KOPT-K1 (cell line): ENCODE measurements at regions not wholly inside any gene's neighbourhood (a gene's known extent, or its start where the extent isn't known, plus 50 kb on each side); places are given as distances from the start of the nearest gene placed in this dataset.
"Not testable (repeated sequence)": the region's sequence is repeated elsewhere in the genome, so short reads cannot be mapped to it uniquely, and the experiment has no call there.

ENCODE experiments used
- H3K27ac ChIP-seq: fragments of 200-600 bp; sonication (generic); 2 replicates; pipeline ENCODE4 v1.5.1; 2016; ENCODE audit warnings: antibody characterized with exemption, mild to moderate bottlenecking, low read depth, low read length; ENCODE audit not compliant: poor library complexity, severe bottlenecking
- H3K36me3 ChIP-seq: fragments of 200-600 bp; sonication (generic); 2 replicates; pipeline ENCODE4 v1.5.1; 2017; ENCODE audit warnings: antibody characterized with exemption, mild to moderate bottlenecking, low read length, moderate library complexity; ENCODE audit not compliant: insufficient read depth
- H3K9me3 ChIP-seq: fragments of 200-600 bp; sonication (generic); 2 replicates; pipeline ENCODE4 v1.5.1; 2017; ENCODE audit warnings: antibody characterized with exemption, low read length, mild to moderate bottlenecking; ENCODE audit not compliant: insufficient read depth, poor library complexity, severe bottlenecking

- not testable (repeated sequence) for H3K9me3 ChIP-seq, H3K36me3 ChIP-seq, H3K27ac ChIP-seq
Observed at GRCh38 chr1:223025190-223025734, 117.8 kb downstream of the TLR5 start.

DNA sequence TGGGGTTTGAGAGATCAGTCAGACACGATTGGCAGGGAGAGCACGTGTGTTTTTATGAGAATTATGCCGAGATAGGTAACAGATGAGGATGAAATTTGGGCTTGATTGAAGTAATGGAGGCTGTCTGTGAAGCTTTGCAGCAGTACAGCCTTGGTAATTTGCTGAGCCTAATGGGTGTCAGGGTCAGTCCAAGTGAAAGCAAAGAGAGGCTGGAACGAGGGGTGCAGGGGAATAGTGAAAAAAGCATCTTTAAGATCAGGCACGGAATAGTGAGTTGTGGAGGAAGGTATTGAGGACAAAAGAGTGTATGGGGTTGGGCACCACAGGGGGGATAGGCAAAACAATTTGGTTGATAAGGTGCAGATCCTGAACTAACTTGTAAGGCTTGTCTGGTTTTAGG lies 116.4 kb downstream of the TLR5 start:
- not testable (repeated sequence) for H3K9me3 ChIP-seq, H3K27ac ChIP-seq, H3K36me3 ChIP-seq

DNA sequence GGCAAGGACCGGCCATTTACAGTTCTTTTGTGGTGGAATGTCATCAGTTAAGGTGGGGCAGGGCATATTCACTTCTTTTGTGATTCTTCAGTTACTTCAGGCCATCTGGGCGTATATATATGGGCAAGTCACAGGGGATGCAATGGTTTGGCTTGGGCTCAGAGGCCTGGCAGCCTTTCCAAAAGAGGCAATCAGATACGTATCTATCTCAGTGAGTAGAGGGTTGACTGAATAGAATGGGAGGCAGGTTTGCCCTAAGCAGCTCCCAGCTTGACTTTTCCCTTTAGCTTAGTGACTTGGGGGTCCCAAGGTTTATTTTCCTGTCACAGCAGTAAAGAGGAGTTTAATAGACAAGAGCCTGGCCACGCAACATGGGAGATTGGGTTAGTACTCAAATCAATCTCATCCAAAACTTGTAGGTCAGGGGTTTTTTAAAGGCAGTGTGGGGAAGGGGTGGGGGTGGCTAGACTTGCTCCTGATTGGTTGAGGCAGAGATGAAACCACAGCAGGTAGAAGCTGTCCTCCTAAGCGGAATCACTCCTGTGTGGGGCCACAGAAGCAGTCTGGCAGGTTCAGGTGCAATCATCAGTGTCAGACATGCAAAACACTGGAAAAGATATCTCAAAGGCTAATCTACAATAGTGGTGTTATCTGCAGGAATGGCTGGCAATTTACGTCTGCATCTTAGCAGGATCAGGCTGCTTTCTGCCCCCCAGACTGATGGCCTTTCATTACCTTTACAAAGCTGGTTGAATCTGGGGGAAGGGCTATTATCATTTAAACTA lies 112.9 kb downstream of the TLR5 start:
- Histone ChIP-seq H3K36me3 (no peaks in the 10 kb centered on the region), H3K27ac (no peak overlapping the region), H3K9me3 (no peaks in the 10 kb centered on the region)

GRCh38 chr1:223030871-223031400 lies 112.1 kb downstream of the TLR5 start:
- H3K27ac ChIP-seq, result no peak overlapping the region

GRCh38 chr1:223031733-223032601 lies 111.1 kb downstream of the TLR5 start:
- no peaks in the 10 kb centered on the region for H3K36me3 ChIP-seq
- H3K27ac ChIP-seq, result no peak overlapping the region
- H3K9me3 ChIP-seq, result no peaks in the 10 kb centered on the region

More at GRCh38 chr1:223030871-223031400, 112.1 kb downstream of the TLR5 start:
- H3K36me3 ChIP-seq, result no peaks in the 10 kb centered on the region
- no peaks in the 10 kb centered on the region for H3K9me3 ChIP-seq

DNA sequence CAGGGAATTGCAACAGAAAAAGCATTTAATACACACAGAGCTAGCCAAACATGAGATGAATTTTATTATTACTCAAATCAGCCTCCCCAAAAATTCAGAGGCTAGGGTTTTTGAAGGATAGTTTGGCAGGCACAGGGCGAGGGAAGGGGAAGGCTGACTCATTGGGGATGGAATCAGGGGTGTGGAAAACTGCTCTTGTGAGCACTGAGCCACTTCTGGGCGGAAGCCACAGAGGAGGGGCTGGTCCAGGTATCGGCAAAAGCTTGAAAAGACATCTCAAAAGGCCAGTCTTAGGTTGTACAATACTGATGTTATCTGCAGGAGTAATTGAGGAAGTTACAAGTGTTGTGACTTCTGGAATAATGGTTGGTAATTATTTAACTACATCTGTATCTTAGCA lies 109.4 kb downstream of the TLR5 start:
- H3K36me3 ChIP-seq, result no peaks in the 10 kb centered on the region
- no peaks in the 10 kb centered on the region for H3K9me3 ChIP-seq
- H3K27ac ChIP-seq, result no peak overlapping the region

- no peak overlapping the region for H3K27ac ChIP-seq
- H3K36me3 ChIP-seq, result no peaks in the 10 kb centered on the region
Observed at GRCh38 chr1:223034270-223034798, 108.7 kb downstream of the TLR5 start.

DNA sequence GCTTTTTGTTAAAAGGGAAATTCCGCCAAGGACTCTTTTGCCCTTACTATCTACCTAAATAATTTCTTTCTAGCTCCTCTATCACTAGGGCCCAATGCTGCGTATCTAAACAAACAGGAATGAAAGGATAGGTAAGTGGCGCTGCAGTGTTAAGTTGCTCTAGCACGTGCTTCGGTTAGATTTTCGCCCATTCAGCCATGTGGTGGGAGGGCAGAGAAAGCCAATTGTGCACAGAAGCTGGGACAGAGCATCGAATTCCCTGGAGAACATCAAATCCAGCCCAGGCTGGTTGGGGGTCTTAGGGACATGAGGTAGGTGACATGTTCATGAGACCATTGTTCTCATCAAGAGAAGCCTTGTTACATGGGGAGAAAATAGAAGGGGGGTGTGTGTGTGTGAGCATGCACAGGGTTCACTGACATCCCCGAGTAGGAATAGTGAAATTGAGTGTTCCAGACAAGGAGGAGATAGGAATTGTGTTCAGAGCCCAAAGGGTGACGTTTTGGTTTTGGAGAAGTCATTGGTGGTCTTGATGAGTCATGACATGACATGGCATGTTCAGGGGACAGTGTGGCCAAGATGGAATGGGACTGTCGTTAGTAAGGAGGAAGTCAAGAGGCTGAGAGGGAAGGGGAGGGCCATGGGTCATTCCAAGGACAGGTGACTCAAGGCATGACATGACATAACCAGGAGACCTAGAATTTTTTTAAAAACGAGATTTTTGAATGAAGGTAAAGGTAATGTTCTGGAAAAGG lies 107.1 kb downstream of the TLR5 start:
- Histone ChIP-seq H3K36me3 (no peaks in the 10 kb centered on the region), H3K27ac (no peak overlapping the region), H3K9me3 (no peaks in the 10 kb centered on the region)

More at GRCh38 chr1:223034270-223034798, 108.7 kb downstream of the TLR5 start:
- H3K9me3 ChIP-seq, result no peaks in the 10 kb centered on the region

DNA sequence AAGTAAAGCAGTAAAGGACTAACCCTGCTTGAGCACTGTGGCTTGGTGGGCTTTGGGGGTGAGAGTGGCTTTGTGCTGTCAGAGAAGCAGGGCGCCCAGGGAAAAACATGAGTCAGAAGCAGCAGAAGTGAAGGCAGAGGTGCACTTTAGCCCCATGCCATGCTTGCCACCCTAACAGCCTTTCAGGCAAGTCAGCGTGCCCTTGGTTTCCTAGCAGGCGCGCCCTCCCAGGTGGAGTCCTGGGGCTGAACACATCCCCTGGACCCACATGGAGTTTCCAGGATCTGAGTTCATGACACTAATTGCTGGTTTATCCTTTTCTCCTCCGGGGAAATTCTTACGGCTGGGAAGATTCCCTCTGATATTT lies 106.6 kb downstream of the TLR5 start:
- no peaks in the 10 kb centered on the region for H3K9me3 ChIP-seq
- H3K27ac ChIP-seq, result no peak overlapping the region
- no peaks in the 10 kb centered on the region for H3K36me3 ChIP-seq

DNA sequence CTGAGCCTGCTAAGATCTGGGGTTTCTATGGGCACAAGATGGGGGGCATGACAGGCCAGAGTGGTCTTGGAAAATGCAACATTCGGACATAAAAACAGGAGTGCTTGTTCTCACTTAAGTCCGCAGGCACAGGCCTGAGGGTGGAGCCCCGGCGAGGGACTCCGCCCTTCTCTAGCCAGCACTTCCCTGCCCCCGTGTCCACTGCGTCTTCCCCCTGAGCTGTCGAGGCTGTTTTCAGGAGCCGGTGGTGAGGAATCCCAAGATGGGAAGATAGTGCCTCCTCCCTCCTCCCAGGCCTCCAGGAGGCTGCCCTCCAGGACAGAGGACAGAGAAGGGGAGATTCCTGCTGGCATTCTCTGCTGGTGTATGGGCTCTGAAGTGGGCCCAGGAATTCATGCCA lies 105.2 kb downstream of the TLR5 start:
- Histone ChIP-seq H3K27ac (no peak overlapping the region), H3K9me3 (no peaks in the 10 kb centered on the region), H3K36me3 (no peaks in the 10 kb centered on the region)

DNA sequence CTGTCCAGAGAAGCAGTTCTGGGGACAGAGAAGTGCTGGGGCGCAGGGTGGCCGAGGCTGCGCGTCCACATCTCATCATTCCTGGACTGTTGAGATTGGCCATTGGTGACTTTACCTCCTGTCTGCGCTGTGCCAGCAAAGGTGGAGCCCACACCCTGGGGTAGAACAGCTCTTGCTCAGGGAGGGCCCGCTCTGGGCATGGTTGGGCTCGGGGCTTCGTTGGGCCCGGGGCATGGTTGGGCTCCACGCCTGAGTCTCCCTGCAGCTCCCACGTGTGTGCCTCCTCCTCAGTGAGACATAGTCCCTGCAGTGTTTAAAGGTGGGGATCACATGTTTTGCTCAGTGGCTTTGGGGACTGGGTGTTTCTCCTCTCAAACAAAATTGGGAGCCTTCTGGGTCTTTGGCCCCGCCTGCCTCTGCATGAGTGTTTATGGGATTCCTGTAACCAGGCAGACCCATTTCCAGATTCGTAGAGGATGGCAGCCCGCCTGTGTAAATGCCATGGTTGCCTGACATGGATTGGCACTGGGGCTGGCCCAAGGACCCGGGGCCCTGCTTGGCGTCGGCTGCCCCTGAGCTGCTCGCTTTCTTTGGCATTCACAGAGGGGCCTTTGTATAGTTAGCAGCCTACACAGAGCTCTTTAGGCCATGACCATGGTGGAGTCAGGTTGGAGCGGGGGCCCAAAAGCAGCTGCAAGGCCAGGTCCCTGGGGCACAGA lies 104.6 kb downstream of the TLR5 start:
- Histone ChIP-seq H3K9me3 (no peaks in the 10 kb centered on the region), H3K36me3 (no peaks in the 10 kb centered on the region), H3K27ac (no peak overlapping the region)

GRCh38 chr1:223039990-223040389 lies 103.1 kb downstream of the TLR5 start:
- H3K27ac ChIP-seq, result no peak overlapping the region
- H3K9me3 ChIP-seq, result peaks cover under 1% of the 10 kb centered on the region
- H3K36me3 ChIP-seq, result no peaks in the 10 kb centered on the region

- Histone ChIP-seq H3K36me3 (no peaks in the 10 kb centered on the region), H3K27ac (no peak overlapping the region), H3K9me3 (peaks cover 16% of the 10 kb centered on the region)
Observed at GRCh38 chr1:223041481-223041880, 101.6 kb downstream of the TLR5 start.
